HG03135 (cell line): ENCODE measurements at regions not wholly inside any gene's neighbourhood (a gene's known extent, or its start where the extent isn't known, plus 50 kb on each side); places are given as distances from the start of the nearest gene placed in this dataset.
"Not testable (repeated sequence)": the region's sequence is repeated elsewhere in the genome, so short reads cannot be mapped to it uniquely, and the experiment has no call there.

Source experiments
- ATAC-seq: cut with Tn5 transposase; IDR thresholded peaks from one replicate; pipeline ENCODE4 v1.9.1; 2021; ENCODE audit warnings: mild to moderate bottlenecking, moderate library complexity; ENCODE audit not compliant: unreplicated experiment

- no peak for ATAC-seq
These were observed 310.9 kb downstream of the TDRD3 start for GRCh38 chr13:60707878-60708277.

- ATAC-seq: no peak
These were observed 304.9 kb downstream of the TDRD3 start for GRCh38 chr13:60701895-60702294.

GRCh38 chr13:60700994-60701393 is 304.0 kb downstream of the TDRD3 start:
- no peak for ATAC-seq

GRCh38 chr13:60699636-60700035 is 302.6 kb downstream of the TDRD3 start:
- no peak for ATAC-seq

- no peak for ATAC-seq
These were observed 299.6 kb downstream of the TDRD3 start for GRCh38 chr13:60696602-60697001.

- ATAC-seq: no peak
These were observed 294.2 kb downstream of the TDRD3 start for GRCh38 chr13:60691268-60691667.

GRCh38 chr13:60690604-60691003 is 293.6 kb downstream of the TDRD3 start:
- ATAC-seq: no peak

- no peak for ATAC-seq
These were observed 292.6 kb downstream of the TDRD3 start for GRCh38 chr13:60689571-60689970.

- ATAC-seq: no peak
These were observed 292.1 kb downstream of the TDRD3 start for GRCh38 chr13:60689076-60689475.

GRCh38 chr13:60679928-60680694 is 283.1 kb downstream of the TDRD3 start:
- no peak for ATAC-seq

- ATAC-seq: no peak
These were observed 282.1 kb downstream of the TDRD3 start for GRCh38 chr13:60679131-60679530.

GRCh38 chr13:60671386-60671785 is 274.4 kb downstream of the TDRD3 start:
- no peak for ATAC-seq

GRCh38 chr13:60663788-60664187 is 266.8 kb downstream of the TDRD3 start:
- ATAC-seq: no peak

- no peak for ATAC-seq
These were observed 265.6 kb downstream of the TDRD3 start for GRCh38 chr13:60662595-60662994.

GRCh38 chr13:60661521-60661920 is 264.5 kb downstream of the TDRD3 start:
- no peak for ATAC-seq

- ATAC-seq: not testable (repeated sequence)
These were observed 260.6 kb downstream of the TDRD3 start for GRCh38 chr13:60657586-60657985.

- no peak for ATAC-seq
These were observed 258.2 kb downstream of the TDRD3 start for GRCh38 chr13:60655256-60655655.

GRCh38 chr13:60654415-60654814 is 257.4 kb downstream of the TDRD3 start:
- ATAC-seq: no peak

GRCh38 chr13:60647547-60647946 is 250.5 kb downstream of the TDRD3 start:
- ATAC-seq: no peak

GRCh38 chr13:60646620-60647019 is 249.6 kb downstream of the TDRD3 start:
- ATAC-seq: no peak

GRCh38 chr13:60645676-60646075 is 248.7 kb downstream of the TDRD3 start:
- no peak for ATAC-seq

- ATAC-seq: no peak
These were observed 245.5 kb downstream of the TDRD3 start for GRCh38 chr13:60642552-60642951.

- ATAC-seq: no peak
These were observed 232.1 kb downstream of the TDRD3 start for GRCh38 chr13:60629158-60629557.
